Endothelial cell (in vitro differentiated cells): ENCODE measurements at regions not wholly inside any gene's neighbourhood (a gene's known extent, or its start where the extent isn't known, plus 50 kb on each side); places are given as distances from the start of the nearest gene placed in this dataset.

Source experiments
- DNase-seq: peaks from one replicate; pipeline ENCODE4 v3.0.0; 2021; ENCODE audit warnings: low spot score
- H3K27ac Mint-ChIP-seq: one replicate; pipeline ENCODE4 v1.8.0; 2021; ENCODE audit warnings: mixed read lengths, inconsistent platforms; ENCODE audit not compliant: unreplicated experiment
- H3K27me3 Mint-ChIP-seq: one replicate; pipeline ENCODE4 v1.8.0; 2021; ENCODE audit warnings: mild to moderate bottlenecking, moderate library complexity, mixed read lengths, inconsistent platforms; ENCODE audit not compliant: unreplicated experiment
- H3K36me3 Mint-ChIP-seq: one replicate; pipeline ENCODE4 v1.8.0; 2021; ENCODE audit warnings: mild to moderate bottlenecking, low read depth, mixed read lengths, inconsistent platforms; ENCODE audit not compliant: unreplicated experiment
- H3K4me1 Mint-ChIP-seq: one replicate; pipeline ENCODE4 v1.8.0; 2021; ENCODE audit warnings: mild to moderate bottlenecking, mixed read lengths, inconsistent platforms; ENCODE audit not compliant: unreplicated experiment
- H3K4me3 Mint-ChIP-seq: one replicate; pipeline ENCODE4 v1.8.0; 2021; ENCODE audit warnings: mild to moderate bottlenecking, mixed read lengths, inconsistent platforms; ENCODE audit not compliant: unreplicated experiment
- H3K9me3 Mint-ChIP-seq: one replicate; pipeline ENCODE4 v1.8.0; 2021; ENCODE audit warnings: mixed read lengths, inconsistent platforms; ENCODE audit not compliant: unreplicated experiment
- CTCF ChIP-seq: fragments of 200-600 bp; sonication (generic); IDR thresholded peaks from one replicate; pipeline ENCODE4 v1.5.0; 2021; ENCODE audit warnings: antibody characterized with exemption; ENCODE audit not compliant: unreplicated experiment

DNA sequence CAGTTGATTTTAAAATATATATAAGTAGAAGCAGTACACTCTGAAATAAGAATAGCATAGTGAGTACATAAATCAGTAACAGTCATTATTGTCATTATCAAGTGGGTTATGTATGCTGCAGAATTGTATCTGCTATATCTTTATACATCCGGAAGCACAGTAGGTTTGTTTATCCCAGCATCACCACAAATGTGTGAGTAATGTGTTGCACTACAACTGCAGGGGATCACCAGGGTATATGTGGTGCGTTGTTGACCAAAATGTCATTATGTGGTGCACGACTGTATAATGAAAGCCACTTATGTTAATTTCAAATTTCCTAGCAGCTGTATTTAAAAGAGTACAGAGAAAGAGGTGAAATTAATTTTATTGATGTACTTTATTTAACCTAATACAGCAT is 87.7 kb upstream of the GADD45A start:
- H3K4me3 Mint-ChIP-seq: no peak overlapping the region
- no peak for TF ChIP-seq CTCF
- no peak for DNase-seq
- no peak overlapping the region for H3K27ac Mint-ChIP-seq
- H3K9me3 Mint-ChIP-seq: no peaks in the 10 kb centered on the region
- peaks cover 2% of the 10 kb centered on the region for H3K27me3 Mint-ChIP-seq
- H3K36me3 Mint-ChIP-seq: no peaks in the 10 kb centered on the region
- no peaks in the 10 kb centered on the region for H3K4me1 Mint-ChIP-seq

- no peaks in the 10 kb centered on the region for H3K36me3 Mint-ChIP-seq
- no peak overlapping the region for H3K27ac Mint-ChIP-seq
- no peak for DNase-seq
- H3K4me3 Mint-ChIP-seq: no peak overlapping the region
- H3K9me3 Mint-ChIP-seq: no peaks in the 10 kb centered on the region
- no peaks in the 10 kb centered on the region for H3K4me1 Mint-ChIP-seq
- H3K27me3 Mint-ChIP-seq: no peaks in the 10 kb centered on the region
- no peak for TF ChIP-seq CTCF
These were observed 85.9 kb upstream of the GADD45A start for GRCh38 chr1:67599085-67599484.

- no peak for TF ChIP-seq CTCF
- no peak for DNase-seq
- Mint-ChIP-seq H3K27me3 (no peaks in the 10 kb centered on the region), H3K4me1 (no peaks in the 10 kb centered on the region), H3K9me3 (no peaks in the 10 kb centered on the region), H3K27ac (no peak overlapping the region), H3K4me3 (no peak overlapping the region), H3K36me3 (no peaks in the 10 kb centered on the region)
These were observed 83.5 kb upstream of the GADD45A start for GRCh38 chr1:67601539-67601938.

DNA sequence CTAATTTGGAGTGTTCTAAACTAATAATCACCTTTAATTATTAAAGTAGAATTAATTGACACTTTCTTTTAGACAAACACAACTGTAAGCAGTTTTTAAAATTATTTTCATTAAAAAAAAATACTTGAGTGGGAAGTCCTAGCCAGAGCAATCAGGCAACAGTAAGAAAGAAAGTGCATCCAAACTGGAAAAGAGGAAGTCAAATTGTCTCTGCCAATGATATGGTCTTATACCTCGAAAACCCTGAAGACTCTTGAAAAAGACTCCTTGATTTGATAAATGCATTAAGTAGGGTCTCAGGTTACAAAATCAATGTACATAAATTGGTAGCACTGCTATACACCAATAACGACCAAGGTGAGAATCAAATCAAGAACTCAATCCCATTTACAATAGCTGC is 83.0 kb upstream of the GADD45A start:
- DNase-seq: no peak
- H3K27me3 Mint-ChIP-seq: no peaks in the 10 kb centered on the region
- TF ChIP-seq CTCF: no peak
- no peaks in the 10 kb centered on the region for H3K9me3 Mint-ChIP-seq
- H3K27ac Mint-ChIP-seq: no peak overlapping the region
- H3K4me3 Mint-ChIP-seq: no peak overlapping the region
- H3K36me3 Mint-ChIP-seq: no peaks in the 10 kb centered on the region
- H3K4me1 Mint-ChIP-seq: no peaks in the 10 kb centered on the region

DNA sequence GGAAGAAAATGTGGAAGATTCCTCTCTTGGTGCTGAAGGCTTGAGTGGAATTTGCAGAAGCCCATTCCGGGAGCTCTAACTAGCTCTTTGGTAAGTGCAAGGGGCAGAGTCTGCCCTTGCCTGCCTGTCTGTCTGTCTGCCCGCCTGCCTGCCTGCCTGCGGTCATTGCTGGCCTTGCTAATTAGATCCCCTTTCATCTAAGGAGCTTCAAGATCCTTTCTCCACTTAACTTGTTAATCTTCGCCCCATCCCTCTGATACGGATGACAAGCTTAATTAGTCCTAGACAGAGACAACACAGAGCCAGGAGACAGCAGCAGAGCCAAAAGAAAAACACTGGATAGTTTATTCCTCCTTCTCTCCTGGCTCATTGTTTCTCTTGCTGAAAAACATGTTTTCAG is 80.2 kb upstream of the GADD45A start:
- H3K36me3 Mint-ChIP-seq: no peaks in the 10 kb centered on the region
- peaks cover 10% of the 10 kb centered on the region for H3K4me1 Mint-ChIP-seq
- no peak for TF ChIP-seq CTCF
- H3K4me3 Mint-ChIP-seq: no peak overlapping the region
- H3K9me3 Mint-ChIP-seq: no peaks in the 10 kb centered on the region
- H3K27ac Mint-ChIP-seq: no peak overlapping the region
- H3K27me3 Mint-ChIP-seq: peaks cover 1% of the 10 kb centered on the region
- DNase-seq: no peak
